RWPE1 (cell line): ENCODE measurements at regions not wholly inside any gene's neighbourhood (a gene's known extent, or its start where the extent isn't known, plus 50 kb on each side); places are given as distances from the start of the nearest gene placed in this dataset.

Experiments used
- CTCF ChIA-PET: fragments of 350-600 bp; sonication (Branson Sonifier 250); formaldehyde crosslinking; extraction: SDS; loops from one replicate; lab custom pipeline; 2021; lab: Yijun Ruan, JAX
- POLR2A ChIA-PET: fragments of 400-600 bp; formaldehyde crosslinking; extraction: SDS; loops from one replicate; lab custom pipeline; 2020; ENCODE audit warnings: antibody characterized with exemption; ENCODE audit not compliant: low non-redundant PET; lab: Yijun Ruan, JAX
- DNase-seq: peaks from one replicate; pipeline ENCODE4 v3.0.0; 2012; ENCODE audit warnings: low spot score
- H3K27ac ChIP-seq: fragments of 450-650 bp; 2 replicates; pipeline ENCODE4 v1.5.1; 2017
- TF ChIP-seq, protein P1 (sequence below): fragments of 450-650 bp; conservative IDR thresholded peaks from 2 replicates; pipeline ENCODE4 v1.5.1; 2017; ENCODE audit warnings: low read depth, mild to moderate bottlenecking

- ChIA-PET CTCF (interaction anchor here (0.6 to 1.1 kb wide), 3 partner anchors 26 to 950 kb away, joined by 3 to 4 read pairs (median 3); no protein-coding TSS in a partner anchor), POLR2A (no interaction called here)
- H3K27ac ChIP-seq, result no peak overlapping the region
- no peak for DNase-seq
- TF ChIP-seq, protein P1, sequence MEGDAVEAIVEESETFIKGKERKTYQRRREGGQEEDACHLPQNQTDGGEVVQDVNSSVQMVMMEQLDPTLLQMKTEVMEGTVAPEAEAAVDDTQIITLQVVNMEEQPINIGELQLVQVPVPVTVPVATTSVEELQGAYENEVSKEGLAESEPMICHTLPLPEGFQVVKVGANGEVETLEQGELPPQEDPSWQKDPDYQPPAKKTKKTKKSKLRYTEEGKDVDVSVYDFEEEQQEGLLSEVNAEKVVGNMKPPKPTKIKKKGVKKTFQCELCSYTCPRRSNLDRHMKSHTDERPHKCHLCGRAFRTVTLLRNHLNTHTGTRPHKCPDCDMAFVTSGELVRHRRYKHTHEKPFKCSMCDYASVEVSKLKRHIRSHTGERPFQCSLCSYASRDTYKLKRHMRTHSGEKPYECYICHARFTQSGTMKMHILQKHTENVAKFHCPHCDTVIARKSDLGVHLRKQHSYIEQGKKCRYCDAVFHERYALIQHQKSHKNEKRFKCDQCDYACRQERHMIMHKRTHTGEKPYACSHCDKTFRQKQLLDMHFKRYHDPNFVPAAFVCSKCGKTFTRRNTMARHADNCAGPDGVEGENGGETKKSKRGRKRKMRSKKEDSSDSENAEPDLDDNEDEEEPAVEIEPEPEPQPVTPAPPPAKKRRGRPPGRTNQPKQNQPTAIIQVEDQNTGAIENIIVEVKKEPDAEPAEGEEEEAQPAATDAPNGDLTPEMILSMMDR, result no peak
Observed at GRCh38 chr2:71781695-71782228, 328.4 kb downstream of the DYSF start.

GRCh38 chr2:71780162-71780561, 326.8 kb downstream of the DYSF start:
- TF ChIP-seq, protein P1, result no peak
- ChIA-PET POLR2A (interaction anchor here (0.7 kb wide), 1 partner anchor 31 kb away, joined by 3 read pairs; no protein-coding TSS in a partner anchor), CTCF (interaction anchor here (1.1 kb wide), 1 partner anchor 94 kb away, joined by 3 read pairs; no protein-coding TSS in a partner anchor)
- DNase-seq, result no peak
- H3K27ac ChIP-seq, result no peak overlapping the region

DNA sequence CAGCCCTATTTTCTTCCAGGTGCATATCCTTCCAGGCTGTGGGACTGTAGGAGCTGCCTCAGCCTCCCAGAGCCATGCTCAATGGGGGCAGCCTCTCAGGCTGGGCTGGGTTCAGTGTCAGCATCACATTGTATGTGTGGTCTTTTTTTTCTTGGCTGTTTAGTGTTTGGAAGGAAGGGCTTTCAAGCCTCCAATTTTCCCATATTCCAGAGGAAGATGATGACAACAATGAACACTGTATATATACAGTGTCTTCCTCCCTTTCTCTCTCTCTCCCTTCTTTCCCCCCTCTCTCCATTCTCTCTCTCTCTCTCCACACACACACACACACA, 326.4 kb downstream of the DYSF start:
- ChIA-PET CTCF (interaction anchor here (0.8 to 1.6 kb wide), 2 partner anchors 173 to 371 kb away, joined by 3 to 11 read pairs; no protein-coding TSS in a partner anchor), POLR2A (interaction anchor here (0.7 kb wide), 1 partner anchor 30 kb away, joined by 3 read pairs; no protein-coding TSS in a partner anchor)
- DNase-seq, result no peak
- H3K27ac ChIP-seq, result no peak overlapping the region
- TF ChIP-seq, protein P1, result no peak

DNA sequence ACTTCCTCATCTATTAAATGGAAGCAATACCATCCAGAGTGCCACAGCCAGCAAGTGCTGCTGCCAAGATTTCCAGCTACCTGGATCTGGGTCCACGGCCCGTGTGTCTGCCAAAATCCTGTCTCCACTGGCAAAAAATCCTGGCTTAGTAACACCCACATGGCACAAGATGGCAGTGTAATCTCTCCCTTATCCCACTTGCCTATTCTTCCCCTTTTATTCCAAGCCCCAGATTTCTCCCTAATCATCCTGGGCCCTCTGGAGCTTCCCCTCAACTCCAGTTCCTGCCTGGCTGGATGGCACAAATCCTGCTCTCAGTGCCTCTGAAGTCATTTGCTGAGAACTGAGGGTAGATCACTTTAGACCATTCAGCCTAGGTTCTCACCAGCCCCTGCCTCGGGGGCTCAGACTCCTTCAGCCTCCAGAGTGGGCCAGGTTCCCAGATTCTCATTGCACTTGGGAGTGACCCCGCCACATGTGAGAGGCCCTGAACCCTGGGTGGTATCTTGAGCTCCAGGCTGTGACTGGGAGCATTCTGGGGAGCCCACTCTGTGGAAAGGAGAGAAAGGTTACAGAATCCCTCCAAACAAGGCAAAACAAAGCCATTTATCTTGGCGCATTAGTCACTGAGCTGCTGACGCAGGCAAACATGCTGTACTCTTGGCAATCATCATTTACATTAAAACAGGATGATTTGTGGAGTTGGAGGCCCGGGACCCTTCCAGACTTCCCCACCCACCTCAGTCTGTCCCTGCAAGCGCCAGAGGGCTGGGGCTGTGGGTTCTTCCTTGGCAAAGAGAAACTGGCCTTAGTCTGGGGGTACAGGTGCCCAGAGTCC, 325.8 kb downstream of the DYSF start:
- ChIA-PET POLR2A (no interaction called here), CTCF (interaction anchor here (0.6 to 1.6 kb wide), 5 partner anchors 9 to 371 kb away, joined by 3 to 11 read pairs (median 3); no protein-coding TSS in a partner anchor)
- no peak for DNase-seq
- no peak overlapping the region for H3K27ac ChIP-seq
- TF ChIP-seq, protein P1, result no peak

GRCh38 chr2:71778514-71778913, 325.2 kb downstream of the DYSF start:
- ChIA-PET POLR2A (no interaction called here), CTCF (interaction anchor here (0.6 to 1.6 kb wide), 3 partner anchors 10 to 372 kb away, joined by 3 to 11 read pairs (median 5); no protein-coding TSS in a partner anchor)
- no peak for DNase-seq
- no peak overlapping the region for H3K27ac ChIP-seq
- TF ChIP-seq, protein P1, result no peak

GRCh38 chr2:71777946-71778345, 324.6 kb downstream of the DYSF start:
- DNase-seq, result no peak
- no peak overlapping the region for H3K27ac ChIP-seq
- TF ChIP-seq, protein P1, result no peak
- POLR2A ChIA-PET, result no interaction called here
- CTCF ChIA-PET, result interaction anchor here (1.0 to 1.6 kb wide), 2 partner anchors 372 kb away, joined by 3 to 11 read pairs; no protein-coding TSS in a partner anchor
